AG04450 (cell line): ENCODE measurements at regions not wholly inside any gene's neighbourhood (a gene's known extent, or its start where the extent isn't known, plus 50 kb on each side); places are given as distances from the start of the nearest gene placed in this dataset.
A peak's percentile ranks its signal among the peaks of the same experiment; 100 is the strongest.

ENCODE experiments used
- CTCF ChIA-PET: fragments of 300-600, 350-600 bp; formaldehyde crosslinking; extraction: SDS; loops from one replicate; lab custom pipeline; 2022; ENCODE audit warnings: antibody characterized with exemption, inconsistent platforms; lab: Charles Lee
- POLR2A ChIA-PET: fragments of 350-600 bp; formaldehyde crosslinking; extraction: SDS; loops from one replicate; lab custom pipeline; 2021; ENCODE audit warnings: antibody characterized with exemption, inconsistent platforms; lab: Yijun Ruan, JAX
- DNase-seq: peaks from one replicate; pipeline ENCODE4 v3.0.0-alpha.2; 2011; ENCODE audit warnings: low read depth, low spot score
- H3K27ac ChIP-seq: one replicate; pipeline ENCODE4 v1.5.1; 2012; ENCODE audit warnings: low read depth, low read length, control low read depth
- H3K27me3 ChIP-seq: one replicate; pipeline ENCODE4 v1.6.0; 2012; ENCODE audit warnings: low read length; ENCODE audit not compliant: control insufficient read depth, insufficient read depth
- H3K4me3 ChIP-seq: 2 replicates; pipeline ENCODE4 v1.5.1; 2011; ENCODE audit warnings: mild to moderate bottlenecking, low read depth, low read length, control low read depth
- H3K9me3 ChIP-seq: 2 replicates; pipeline ENCODE4 v1.5.1; 2012; ENCODE audit warnings: low read length; ENCODE audit not compliant: control insufficient read depth, insufficient read depth
- TF ChIP-seq, protein P1 (sequence below): IDR thresholded peaks from 2 replicates; pipeline ENCODE4 v1.5.1; 2011; ENCODE audit warnings: low read depth, low read length, control low read depth, inconsistent platforms

DNA sequence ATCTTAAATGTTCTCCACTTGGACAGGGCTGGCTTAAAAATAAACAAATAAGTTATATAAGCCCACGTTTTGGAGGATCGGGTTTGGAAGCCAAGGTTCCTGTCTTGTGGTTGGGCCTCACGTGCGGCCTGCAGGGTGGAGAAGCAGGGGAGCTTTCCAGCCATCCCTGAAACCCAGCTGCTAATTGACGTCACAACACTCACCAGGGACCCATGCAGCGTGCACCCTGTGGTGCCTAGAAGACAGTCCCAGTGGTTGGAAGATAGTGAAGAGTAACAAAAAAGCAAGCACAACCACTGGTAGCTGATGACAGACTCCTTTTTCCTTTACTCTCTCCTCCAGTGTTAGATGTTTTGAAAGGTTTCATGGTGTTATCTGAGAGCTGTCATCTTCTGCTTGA, 142.0 kb upstream of the RBPJ start:
- ChIA-PET POLR2A (no interaction called here), CTCF (no interaction called here)
- H3K27ac ChIP-seq: no peak overlapping the region
- TF ChIP-seq, protein P1, sequence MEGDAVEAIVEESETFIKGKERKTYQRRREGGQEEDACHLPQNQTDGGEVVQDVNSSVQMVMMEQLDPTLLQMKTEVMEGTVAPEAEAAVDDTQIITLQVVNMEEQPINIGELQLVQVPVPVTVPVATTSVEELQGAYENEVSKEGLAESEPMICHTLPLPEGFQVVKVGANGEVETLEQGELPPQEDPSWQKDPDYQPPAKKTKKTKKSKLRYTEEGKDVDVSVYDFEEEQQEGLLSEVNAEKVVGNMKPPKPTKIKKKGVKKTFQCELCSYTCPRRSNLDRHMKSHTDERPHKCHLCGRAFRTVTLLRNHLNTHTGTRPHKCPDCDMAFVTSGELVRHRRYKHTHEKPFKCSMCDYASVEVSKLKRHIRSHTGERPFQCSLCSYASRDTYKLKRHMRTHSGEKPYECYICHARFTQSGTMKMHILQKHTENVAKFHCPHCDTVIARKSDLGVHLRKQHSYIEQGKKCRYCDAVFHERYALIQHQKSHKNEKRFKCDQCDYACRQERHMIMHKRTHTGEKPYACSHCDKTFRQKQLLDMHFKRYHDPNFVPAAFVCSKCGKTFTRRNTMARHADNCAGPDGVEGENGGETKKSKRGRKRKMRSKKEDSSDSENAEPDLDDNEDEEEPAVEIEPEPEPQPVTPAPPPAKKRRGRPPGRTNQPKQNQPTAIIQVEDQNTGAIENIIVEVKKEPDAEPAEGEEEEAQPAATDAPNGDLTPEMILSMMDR: no peak
- no peak for DNase-seq
- no peak overlapping the region for H3K4me3 ChIP-seq
- H3K9me3 ChIP-seq: no peaks in the 10 kb centered on the region
- no peaks in the 10 kb centered on the region for H3K27me3 ChIP-seq

DNA sequence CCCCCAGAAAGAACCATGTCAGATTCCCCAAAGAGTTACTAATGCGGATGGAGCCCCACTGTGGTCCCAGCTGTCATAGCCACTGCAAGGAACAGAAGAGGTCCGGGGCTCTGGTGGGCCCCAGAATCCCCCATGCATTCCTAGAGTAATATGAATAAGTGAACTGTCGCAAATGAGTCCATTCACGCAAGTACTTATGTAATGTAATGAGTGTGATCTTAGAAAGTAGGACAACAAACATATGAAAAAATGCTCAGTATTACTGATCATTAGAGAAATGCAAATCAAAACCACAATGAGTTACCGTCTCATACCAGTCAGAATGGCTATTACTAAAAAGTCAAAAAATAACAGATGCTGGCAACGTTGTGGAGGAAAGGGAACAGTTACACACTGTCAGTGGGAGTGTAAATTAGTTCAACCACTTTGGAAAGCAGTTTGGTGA, 141.5 kb upstream of the RBPJ start:
- TF ChIP-seq, protein P1: no peak
- H3K9me3 ChIP-seq: no peaks in the 10 kb centered on the region
- DNase-seq: no peak
- ChIA-PET CTCF (no interaction called here), POLR2A (no interaction called here)
- H3K27me3 ChIP-seq: no peaks in the 10 kb centered on the region
- no peak overlapping the region for H3K27ac ChIP-seq
- no peak overlapping the region for H3K4me3 ChIP-seq

DNA sequence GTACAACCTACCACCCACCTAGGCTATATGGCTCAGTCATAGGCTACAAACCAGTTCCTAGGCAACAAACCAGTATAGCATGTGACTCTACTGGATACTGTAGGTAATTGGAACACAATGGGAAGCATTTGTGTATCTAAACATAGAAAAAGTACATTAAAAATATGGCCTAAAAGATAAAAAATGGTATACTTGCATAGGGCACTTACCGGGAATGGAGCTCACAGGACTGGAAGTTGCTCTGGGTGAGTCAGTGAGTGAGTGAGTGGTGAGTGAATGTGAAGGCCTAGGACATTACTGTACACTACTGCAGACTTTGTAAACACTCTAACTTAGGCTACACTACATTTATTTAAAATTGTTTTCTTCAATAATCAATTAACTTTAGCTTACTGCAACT, 139.2 kb upstream of the RBPJ start:
- Histone ChIP-seq H3K9me3 (no peaks in the 10 kb centered on the region), H3K4me3 (no peak overlapping the region), H3K27ac (peak overlapping the region; percentile 47), H3K27me3 (no peaks in the 10 kb centered on the region)
- ChIA-PET POLR2A (interaction anchor here (0.7 to 2.4 kb wide), 3 partner anchors 8 to 65 kb away, joined by 5 to 9 read pairs (median 6); no protein-coding TSS in a partner anchor), CTCF (no interaction called here)
- TF ChIP-seq, protein P1: no peak
- no peak for DNase-seq

DNA sequence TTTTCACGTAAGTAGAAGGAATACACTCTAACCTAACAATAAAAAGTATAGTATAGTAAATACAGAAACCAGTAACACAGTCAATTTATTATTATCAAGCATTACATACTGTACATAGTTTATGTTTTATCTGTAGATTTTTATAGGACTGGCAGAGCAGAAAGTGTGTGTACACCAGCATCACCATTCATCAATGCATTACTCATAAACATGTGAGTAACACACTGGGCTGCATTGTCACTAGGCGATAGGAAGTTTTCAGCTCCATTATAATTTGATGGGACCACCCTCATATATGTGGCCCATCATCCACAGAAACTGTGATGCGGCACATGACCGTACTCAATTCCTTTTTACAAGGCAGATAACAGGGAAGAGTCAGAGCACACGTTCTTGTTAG, 137.8 kb upstream of the RBPJ start:
- no peak overlapping the region for H3K4me3 ChIP-seq
- H3K27ac ChIP-seq: no peak overlapping the region
- no peaks in the 10 kb centered on the region for H3K27me3 ChIP-seq
- ChIA-PET CTCF (no interaction called here), POLR2A (interaction anchor here (0.6 to 2.4 kb wide), 3 partner anchors 9 to 99 kb away, joined by 5 to 10 read pairs (median 9); no protein-coding TSS in a partner anchor)
- TF ChIP-seq, protein P1: no peak
- no peak for DNase-seq
- H3K9me3 ChIP-seq: no peaks in the 10 kb centered on the region

DNA sequence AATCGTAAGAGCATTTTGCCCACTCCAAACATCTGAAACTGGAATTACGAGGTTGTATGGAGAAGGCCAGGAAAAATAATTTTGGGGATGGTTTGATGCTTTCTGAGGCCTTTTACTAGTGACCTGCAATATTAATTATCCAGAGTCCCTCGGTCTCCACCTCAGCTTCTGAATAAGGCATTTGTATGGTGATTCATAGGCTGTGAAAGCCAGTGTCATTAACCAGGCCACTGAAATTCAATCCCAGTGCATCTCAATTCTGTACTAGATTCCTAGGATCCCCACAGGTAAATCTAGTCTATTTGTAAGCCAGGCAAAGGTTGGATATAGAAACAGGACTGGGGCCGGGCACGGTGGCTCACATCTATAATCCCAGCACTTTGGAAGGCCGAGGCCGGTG, 135.4 kb upstream of the RBPJ start:
- ChIA-PET POLR2A (no interaction called here), CTCF (no interaction called here)
- Histone ChIP-seq H3K9me3 (no peaks in the 10 kb centered on the region), H3K27ac (no peak overlapping the region), H3K4me3 (no peak overlapping the region), H3K27me3 (no peaks in the 10 kb centered on the region)
- TF ChIP-seq, protein P1: no peak
- no peak for DNase-seq
